Body of pancreas (tissue), 4 donors: ENCODE measurements at regions not wholly inside any gene's neighbourhood (a gene's known extent, or its start where the extent isn't known, plus 50 kb on each side); places are given as distances from the start of the nearest gene placed in this dataset.

Experiments
- CTCF ChIP-seq, 7 experiments: fragments of 450-650 bp in 4 of 7; fragments of 200-600 bp in 3 of 7; sonication (generic) in 3 of 7; IDR thresholded peaks; one replicate each; pipeline ENCODE4 v1.5.1; 2016 to 2019; ENCODE audit warnings: antibody characterized with exemption in 7 of 7
- POLR2A ChIP-seq, 3 donors: fragments of 450-650 bp; IDR thresholded peaks; one replicate each; pipeline ENCODE4 v1.6.1; 2016; ENCODE audit warnings: antibody characterized with exemption in 3 of 3, mild to moderate bottlenecking in 2 of 3

- TF ChIP-seq CTCF (IDR thresholded peaks at IDR 0.05), result no peak
- TF ChIP-seq POLR2A (IDR thresholded peaks at IDR 0.05), result no peak
Observed at GRCh38 chr5:104498281-104498680, 935.7 kb upstream of the NUDT12 start.
